ENCODE measurements at regions not wholly inside any gene's neighbourhood (a gene's known extent, or its start where the extent isn't known, plus 50 kb on each side); places are given as distances from the start of the nearest gene placed in this dataset.

DNA sequence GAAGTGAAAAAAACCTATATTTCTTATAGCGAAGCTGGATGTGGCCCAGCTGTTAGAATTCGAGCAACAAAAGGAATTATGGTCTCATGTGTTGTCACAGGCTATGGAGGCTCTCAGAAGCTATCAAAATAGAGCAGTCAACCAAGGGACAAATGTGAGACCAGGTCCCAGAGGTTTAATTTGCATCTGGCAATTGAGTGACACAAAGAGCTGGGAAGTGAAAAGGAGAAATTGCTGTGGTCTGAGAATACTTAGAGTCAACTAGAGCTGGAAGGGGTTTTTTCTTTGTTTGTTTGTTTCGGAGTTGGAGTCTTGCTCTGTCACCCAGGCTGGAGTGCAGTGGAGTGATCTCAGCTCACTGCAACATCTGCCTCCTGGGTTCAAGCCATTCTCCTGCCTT is 61.3 kb upstream of the SMAD3 start (continued):
- TF ChIP-seq, protein P1, sequence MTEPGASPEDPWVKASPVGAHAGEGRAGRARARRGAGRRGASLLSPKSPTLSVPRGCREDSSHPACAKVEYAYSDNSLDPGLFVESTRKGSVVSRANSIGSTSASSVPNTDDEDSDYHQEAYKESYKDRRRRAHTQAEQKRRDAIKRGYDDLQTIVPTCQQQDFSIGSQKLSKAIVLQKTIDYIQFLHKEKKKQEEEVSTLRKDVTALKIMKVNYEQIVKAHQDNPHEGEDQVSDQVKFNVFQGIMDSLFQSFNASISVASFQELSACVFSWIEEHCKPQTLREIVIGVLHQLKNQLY (CRISPR knock-in tag; IDR thresholded peaks at IDR 0.05): no peak
- no peak for TF ChIP-seq ZNF138 (CRISPR knock-in tag; conservative IDR thresholded peaks at IDR 0.05)
- TF ChIP-seq RORB (CRISPR knock-in tag; IDR thresholded peaks at IDR 0.05): no peak
- TF ChIP-seq, protein P2, sequence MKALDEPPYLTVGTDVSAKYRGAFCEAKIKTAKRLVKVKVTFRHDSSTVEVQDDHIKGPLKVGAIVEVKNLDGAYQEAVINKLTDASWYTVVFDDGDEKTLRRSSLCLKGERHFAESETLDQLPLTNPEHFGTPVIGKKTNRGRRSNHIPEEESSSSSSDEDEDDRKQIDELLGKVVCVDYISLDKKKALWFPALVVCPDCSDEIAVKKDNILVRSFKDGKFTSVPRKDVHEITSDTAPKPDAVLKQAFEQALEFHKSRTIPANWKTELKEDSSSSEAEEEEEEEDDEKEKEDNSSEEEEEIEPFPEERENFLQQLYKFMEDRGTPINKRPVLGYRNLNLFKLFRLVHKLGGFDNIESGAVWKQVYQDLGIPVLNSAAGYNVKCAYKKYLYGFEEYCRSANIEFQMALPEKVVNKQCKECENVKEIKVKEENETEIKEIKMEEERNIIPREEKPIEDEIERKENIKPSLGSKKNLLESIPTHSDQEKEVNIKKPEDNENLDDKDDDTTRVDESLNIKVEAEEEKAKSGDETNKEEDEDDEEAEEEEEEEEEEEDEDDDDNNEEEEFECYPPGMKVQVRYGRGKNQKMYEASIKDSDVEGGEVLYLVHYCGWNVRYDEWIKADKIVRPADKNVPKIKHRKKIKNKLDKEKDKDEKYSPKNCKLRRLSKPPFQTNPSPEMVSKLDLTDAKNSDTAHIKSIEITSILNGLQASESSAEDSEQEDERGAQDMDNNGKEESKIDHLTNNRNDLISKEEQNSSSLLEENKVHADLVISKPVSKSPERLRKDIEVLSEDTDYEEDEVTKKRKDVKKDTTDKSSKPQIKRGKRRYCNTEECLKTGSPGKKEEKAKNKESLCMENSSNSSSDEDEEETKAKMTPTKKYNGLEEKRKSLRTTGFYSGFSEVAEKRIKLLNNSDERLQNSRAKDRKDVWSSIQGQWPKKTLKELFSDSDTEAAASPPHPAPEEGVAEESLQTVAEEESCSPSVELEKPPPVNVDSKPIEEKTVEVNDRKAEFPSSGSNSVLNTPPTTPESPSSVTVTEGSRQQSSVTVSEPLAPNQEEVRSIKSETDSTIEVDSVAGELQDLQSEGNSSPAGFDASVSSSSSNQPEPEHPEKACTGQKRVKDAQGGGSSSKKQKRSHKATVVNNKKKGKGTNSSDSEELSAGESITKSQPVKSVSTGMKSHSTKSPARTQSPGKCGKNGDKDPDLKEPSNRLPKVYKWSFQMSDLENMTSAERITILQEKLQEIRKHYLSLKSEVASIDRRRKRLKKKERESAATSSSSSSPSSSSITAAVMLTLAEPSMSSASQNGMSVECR (CRISPR knock-in tag; IDR thresholded peaks at IDR 0.05; ENCODE audit: borderline replicate concordance): no peak
- no peak for TF ChIP-seq ATF1 (CRISPR knock-in tag; IDR thresholded peaks at IDR 0.05)
- TF ChIP-seq, protein P3, sequence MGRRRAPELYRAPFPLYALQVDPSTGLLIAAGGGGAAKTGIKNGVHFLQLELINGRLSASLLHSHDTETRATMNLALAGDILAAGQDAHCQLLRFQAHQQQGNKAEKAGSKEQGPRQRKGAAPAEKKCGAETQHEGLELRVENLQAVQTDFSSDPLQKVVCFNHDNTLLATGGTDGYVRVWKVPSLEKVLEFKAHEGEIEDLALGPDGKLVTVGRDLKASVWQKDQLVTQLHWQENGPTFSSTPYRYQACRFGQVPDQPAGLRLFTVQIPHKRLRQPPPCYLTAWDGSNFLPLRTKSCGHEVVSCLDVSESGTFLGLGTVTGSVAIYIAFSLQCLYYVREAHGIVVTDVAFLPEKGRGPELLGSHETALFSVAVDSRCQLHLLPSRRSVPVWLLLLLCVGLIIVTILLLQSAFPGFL (CRISPR knock-in tag; IDR thresholded peaks at IDR 0.05; ENCODE audit: borderline replicate concordance): no peak

DNA sequence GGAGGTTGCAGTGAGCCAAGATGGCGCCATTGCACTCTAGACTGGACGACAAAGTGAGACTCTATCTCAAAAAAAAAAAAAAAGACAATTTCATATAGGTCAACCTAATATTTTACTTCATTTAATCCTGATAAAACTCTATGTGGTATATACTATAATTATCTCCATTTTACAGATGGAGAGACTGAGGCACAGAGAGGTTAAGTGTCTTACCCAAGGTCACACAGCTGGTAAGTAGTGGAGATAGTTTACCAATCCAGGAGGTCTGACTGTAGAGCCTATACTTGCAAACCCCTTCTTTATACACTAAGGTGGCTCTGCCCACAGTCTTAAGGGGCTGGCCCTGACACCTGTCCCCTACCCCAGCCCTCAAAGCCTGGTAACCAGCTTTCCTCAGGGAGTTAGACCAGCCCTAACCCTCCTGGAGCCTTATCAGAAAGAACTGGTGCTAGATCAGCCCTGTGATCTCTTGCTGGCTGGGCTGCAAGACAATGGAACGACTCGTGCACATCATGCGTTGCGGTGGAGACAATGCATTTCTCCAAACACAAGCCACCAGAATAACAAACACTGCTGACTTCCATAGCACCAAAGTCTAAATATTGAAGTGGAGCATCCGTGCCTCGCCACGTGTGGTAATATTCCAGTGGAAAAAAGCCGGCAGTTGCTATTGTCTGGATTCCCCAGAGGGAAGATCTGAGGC is 60.0 kb upstream of the SMAD3 start:
- no peak for ATAC-seq
- Mint-ChIP-seq H3K4me3 (no peak overlapping the region), H3K4me1 (peaks cover 13% of the 10 kb centered on the region), H3K36me3 (no peaks in the 10 kb centered on the region), H3K27me3 (ENCODE audit: low read depth) (no peaks in the 10 kb centered on the region), H3K9me3 (no peaks in the 10 kb centered on the region), H3K27ac (no peak overlapping the region)
- no peak for TF ChIP-seq HMGXB4 (CRISPR knock-in tag; IDR thresholded peaks at IDR 0.05)
- TF ChIP-seq, protein P4, sequence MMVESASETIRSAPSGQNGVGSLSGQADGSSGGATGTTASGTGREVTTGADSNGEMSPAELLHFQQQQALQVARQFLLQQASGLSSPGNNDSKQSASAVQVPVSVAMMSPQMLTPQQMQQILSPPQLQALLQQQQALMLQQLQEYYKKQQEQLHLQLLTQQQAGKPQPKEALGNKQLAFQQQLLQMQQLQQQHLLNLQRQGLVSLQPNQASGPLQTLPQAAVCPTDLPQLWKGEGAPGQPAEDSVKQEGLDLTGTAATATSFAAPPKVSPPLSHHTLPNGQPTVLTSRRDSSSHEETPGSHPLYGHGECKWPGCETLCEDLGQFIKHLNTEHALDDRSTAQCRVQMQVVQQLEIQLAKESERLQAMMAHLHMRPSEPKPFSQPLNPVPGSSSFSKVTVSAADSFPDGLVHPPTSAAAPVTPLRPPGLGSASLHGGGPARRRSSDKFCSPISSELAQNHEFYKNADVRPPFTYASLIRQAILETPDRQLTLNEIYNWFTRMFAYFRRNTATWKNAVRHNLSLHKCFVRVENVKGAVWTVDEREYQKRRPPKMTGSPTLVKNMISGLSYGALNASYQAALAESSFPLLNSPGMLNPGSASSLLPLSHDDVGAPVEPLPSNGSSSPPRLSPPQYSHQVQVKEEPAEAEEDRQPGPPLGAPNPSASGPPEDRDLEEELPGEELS (CRISPR knock-in tag; IDR thresholded peaks at IDR 0.05): no peak
- TF ChIP-seq, protein P2 (CRISPR knock-in tag; IDR thresholded peaks at IDR 0.05; ENCODE audit: borderline replicate concordance): no peak
- TF ChIP-seq RORB (CRISPR knock-in tag; IDR thresholded peaks at IDR 0.05): no peak
- TF ChIP-seq, protein P5, sequence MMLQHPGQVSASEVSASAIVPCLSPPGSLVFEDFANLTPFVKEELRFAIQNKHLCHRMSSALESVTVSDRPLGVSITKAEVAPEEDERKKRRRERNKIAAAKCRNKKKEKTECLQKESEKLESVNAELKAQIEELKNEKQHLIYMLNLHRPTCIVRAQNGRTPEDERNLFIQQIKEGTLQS (CRISPR knock-in tag; conservative IDR thresholded peaks at IDR 0.05): no peak
- TF ChIP-seq EMX1 (CRISPR knock-in tag; IDR thresholded peaks at IDR 0.05): no peak
- no peak for TF ChIP-seq E2F4 (CRISPR knock-in tag; IDR thresholded peaks at IDR 0.05; ENCODE audit: borderline replicate concordance, low read depth)
- no peak for DNase-seq (ENCODE audit: low spot score)
- ChIA-PET CTCF (no interaction called here), POLR2A (no interaction called here)
